ENCODE measurements at regions not wholly inside any gene's neighbourhood (a gene's known extent, or its start where the extent isn't known, plus 50 kb on each side); places are given as distances from the start of the nearest gene placed in this dataset.

DNA sequence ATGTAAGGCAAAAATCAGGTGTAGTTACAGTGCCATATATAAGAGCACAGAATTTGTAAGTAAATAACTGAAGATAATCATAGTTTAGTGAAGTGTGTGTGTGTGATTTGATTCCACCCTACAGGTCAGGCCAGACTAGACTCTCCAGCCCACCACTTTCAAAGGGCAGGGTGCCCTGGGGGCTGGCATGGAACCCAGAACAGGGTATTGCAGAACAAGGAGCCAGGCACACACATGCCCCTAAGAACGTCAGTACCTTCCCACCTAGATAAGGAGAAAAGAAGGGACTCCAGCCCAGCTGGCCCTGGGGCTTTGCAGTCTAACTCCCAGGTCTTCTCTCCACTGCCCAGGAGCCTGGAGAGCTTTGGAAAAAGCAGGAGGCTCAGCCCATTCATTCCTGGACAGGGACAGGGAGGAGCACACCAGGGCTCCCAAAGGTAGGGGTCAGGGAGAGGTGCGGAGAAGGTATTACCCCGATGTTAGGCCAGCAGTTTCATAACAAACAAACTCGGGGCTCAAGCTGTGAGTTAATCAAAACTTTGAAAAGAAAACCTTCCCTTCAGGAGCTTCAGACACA is 149.7 kb upstream of the VANGL1 start:
- DNase-seq (ENCODE audit: low read depth) = no peak

GRCh38 chr1:115491298-115492018 is 150.3 kb upstream of the VANGL1 start:
- DNase-seq (ENCODE audit: low read depth) = no peak

GRCh38 chr1:115479055-115479482 is 141.0 kb upstream of the NGF start:
- no peak for DNase-seq (ENCODE audit: low read depth)

DNA sequence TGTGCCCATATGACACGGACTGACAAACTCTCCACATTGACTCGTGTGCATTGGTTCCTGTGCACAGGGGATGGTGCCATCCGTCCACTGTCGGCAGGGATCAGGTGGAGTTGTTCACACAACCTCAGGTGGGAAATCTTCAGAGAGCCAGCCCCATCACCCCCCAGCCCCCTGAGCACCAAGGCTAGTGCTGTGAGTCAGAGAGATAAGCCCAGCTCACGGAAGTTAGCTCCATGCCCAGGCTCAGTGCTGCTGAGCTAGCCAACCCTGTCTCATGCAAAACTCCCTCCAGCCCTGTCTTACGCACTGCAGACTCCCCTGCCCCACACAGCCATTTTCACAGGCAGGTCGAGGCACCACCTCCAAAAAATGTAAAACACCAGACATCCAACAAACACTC is 139.0 kb upstream of the NGF start:
- DNase-seq (ENCODE audit: low read depth) = no peak

DNA sequence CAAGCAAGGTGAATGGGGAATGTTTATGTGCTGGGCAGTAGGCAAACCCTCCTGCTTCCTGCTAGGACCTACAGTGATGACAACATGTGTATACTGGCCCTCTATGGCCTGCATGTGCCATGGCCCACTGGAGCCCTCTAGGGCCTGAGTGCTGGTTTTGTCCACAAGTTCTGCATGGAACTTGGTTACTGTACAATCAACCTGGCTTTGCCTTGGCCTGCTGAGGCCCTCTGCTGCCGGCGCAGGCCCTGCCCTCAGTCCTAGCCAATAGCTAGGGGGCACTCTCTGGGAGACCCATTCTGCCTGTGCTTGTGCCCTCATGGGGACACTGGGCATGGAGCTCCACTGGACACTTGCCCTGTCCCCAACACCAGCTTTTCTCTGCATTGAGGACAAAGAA is 138.6 kb upstream of the NGF start:
- peak; percentile 67 for DNase-seq (ENCODE audit: low read depth)

- DNase-seq (ENCODE audit: low read depth) = no peak
Measured at GRCh38 chr1:115475901-115476300, 137.9 kb upstream of the NGF start.

- DNase-seq (ENCODE audit: low read depth) = no peak
Measured at GRCh38 chr1:115475252-115475651, 137.2 kb upstream of the NGF start.

- no peak for DNase-seq (ENCODE audit: low read depth)
Measured at GRCh38 chr1:115473986-115474565, 136.0 kb upstream of the NGF start.

DNA sequence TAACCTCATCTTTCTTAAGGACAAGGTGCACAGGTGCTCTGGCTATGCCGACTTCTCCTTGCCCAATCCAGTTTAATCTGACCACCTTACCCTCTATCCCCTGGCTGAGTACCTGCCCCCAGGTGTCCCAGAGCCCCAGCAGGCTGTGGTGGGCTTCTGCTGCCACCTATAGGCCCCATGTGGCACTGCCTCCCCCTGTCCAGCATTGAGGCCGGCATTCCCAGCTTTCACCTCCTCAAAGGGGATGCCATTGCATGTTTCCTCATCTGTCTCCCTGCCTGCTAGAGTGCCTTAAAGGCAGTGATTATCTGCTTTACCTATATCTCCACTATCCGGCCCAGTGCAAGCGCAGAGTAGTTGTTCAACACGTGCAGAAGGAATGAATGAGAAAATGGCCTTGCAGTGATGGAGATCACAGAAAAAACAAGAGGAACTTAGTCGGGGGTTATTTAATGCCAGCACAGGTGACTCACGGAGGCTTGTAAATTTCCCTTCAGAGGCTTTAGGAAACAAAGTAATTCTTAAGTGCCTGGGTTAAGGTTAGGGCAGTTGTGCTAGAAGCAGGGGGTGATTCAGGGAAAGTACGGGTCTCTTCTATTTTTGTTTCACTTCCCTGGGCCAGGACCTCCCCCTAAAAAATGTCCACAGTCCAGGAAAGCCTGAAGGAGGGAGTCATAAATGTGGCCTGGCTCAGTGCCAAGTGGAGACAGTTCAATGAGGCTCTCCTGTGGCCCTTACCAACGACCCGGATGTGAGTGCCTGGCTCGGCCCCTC is 131.8 kb upstream of the NGF start:
- peak; percentile 82 for DNase-seq (ENCODE audit: low read depth)

GRCh38 chr1:115467790-115468189 is 129.7 kb upstream of the NGF start:
- DNase-seq (ENCODE audit: low read depth) = no peak

GRCh38 chr1:115467196-115467595 is 129.1 kb upstream of the NGF start:
- no peak for DNase-seq (ENCODE audit: low read depth)

GRCh38 chr1:115466433-115466832 is 128.4 kb upstream of the NGF start:
- peak; percentile 53 for DNase-seq (ENCODE audit: low read depth)

DNA sequence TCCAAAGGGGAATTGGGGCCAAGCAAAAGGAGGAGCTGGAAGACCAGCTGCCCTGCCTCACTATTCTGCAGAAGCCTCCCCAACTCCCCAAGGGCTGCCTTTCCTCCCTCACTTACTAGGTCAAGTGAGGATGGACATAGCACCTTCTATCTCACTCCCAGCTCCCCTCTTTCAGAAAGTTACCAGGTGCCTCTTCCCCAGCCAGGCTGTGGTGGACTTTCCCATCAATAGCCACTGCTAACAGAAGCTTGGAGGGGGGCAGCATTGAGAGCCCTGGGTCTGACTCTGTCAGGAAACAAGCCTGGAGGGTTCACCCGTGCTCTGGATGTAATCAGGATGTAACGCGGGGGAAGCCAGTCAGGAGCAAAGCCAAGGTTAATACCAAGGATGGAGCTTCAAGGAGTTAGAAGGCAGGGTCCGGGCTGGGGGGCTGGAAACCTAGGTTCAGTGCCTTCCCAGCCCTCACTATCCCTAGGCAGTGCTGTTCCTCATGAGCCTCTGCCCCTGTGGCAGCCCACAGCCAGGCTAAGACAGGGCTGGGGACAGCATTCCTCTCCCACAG is 127.8 kb upstream of the NGF start:
- DNase-seq (ENCODE audit: low read depth) = peak; percentile 40

- no peak for DNase-seq (ENCODE audit: low read depth)
Measured at GRCh38 chr1:115463347-115463746, 125.3 kb upstream of the NGF start.

DNA sequence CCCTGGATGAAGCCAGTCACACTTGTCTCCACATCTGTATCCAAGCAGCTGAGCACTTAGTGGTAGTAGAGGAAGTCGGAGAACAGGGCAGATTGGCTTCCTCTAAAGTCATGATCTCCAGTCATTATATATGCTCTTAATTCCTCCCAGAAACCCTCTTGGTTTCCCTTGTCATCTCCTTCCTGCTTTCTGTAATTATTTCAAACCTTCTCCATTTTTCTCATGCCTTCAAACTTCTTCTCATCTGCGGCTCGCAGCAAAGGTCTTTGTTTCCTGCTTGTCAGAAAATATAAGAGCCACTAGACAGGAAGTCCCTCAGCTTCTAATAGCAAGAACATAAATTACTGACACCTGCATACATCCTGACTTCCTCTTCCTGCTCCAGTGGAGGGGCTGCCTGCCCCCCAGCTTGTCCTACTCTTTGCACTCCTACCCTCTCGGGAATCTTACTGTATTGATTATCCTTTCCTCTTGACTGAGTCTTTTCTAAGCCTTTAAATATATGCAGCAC is 124.6 kb upstream of the NGF start:
- no peak for DNase-seq (ENCODE audit: low read depth)

GRCh38 chr1:115461526-115461925 is 123.5 kb upstream of the NGF start:
- no peak for DNase-seq (ENCODE audit: low read depth)

- no peak for DNase-seq (ENCODE audit: low read depth)
Measured at GRCh38 chr1:115459161-115459560, 121.1 kb upstream of the NGF start.

- DNase-seq (ENCODE audit: low read depth) = no peak
Measured at GRCh38 chr1:115458426-115459114, 120.5 kb upstream of the NGF start.

GRCh38 chr1:115457289-115457688 is 119.2 kb upstream of the NGF start:
- no peak for DNase-seq (ENCODE audit: low read depth)

- DNase-seq (ENCODE audit: low read depth) = peak; percentile 90
Measured at GRCh38 chr1:115456441-115456961, 118.5 kb upstream of the NGF start.

GRCh38 chr1:115454837-115455511 is 116.9 kb upstream of the NGF start:
- DNase-seq (ENCODE audit: low read depth) = peak; percentile 46
